D721Med (cell line): ENCODE measurements at regions not wholly inside any gene's neighbourhood (a gene's known extent, or its start where the extent isn't known, plus 50 kb on each side); places are given as distances from the start of the nearest gene placed in this dataset.

ENCODE experiments used
- DNase-seq: peaks from one replicate; pipeline ENCODE4 v3.0.0; 2011; ENCODE audit warnings: low spot score; ENCODE audit not compliant: insufficient read length
- FAIRE-seq: peaks from 2 replicates; lab custom pipeline; 2011; peaks lifted over from hg19 to GRCh38; lab: Jason Lieb, UNC
- TF ChIP-seq, protein P1 (sequence below): IDR thresholded peaks from 2 replicates; pipeline ENCODE4 v1.5.1; 2012; ENCODE audit warnings: mild to moderate bottlenecking, control low read depth; ENCODE audit not compliant: insufficient read depth; ENCODE audit errors: missing control alignments

GRCh38 chr13:72194523-72194922 lies 327.5 kb upstream of the DACH1 start:
- FAIRE-seq (no peak), DNase-seq (no peak)
- TF ChIP-seq, protein P1, sequence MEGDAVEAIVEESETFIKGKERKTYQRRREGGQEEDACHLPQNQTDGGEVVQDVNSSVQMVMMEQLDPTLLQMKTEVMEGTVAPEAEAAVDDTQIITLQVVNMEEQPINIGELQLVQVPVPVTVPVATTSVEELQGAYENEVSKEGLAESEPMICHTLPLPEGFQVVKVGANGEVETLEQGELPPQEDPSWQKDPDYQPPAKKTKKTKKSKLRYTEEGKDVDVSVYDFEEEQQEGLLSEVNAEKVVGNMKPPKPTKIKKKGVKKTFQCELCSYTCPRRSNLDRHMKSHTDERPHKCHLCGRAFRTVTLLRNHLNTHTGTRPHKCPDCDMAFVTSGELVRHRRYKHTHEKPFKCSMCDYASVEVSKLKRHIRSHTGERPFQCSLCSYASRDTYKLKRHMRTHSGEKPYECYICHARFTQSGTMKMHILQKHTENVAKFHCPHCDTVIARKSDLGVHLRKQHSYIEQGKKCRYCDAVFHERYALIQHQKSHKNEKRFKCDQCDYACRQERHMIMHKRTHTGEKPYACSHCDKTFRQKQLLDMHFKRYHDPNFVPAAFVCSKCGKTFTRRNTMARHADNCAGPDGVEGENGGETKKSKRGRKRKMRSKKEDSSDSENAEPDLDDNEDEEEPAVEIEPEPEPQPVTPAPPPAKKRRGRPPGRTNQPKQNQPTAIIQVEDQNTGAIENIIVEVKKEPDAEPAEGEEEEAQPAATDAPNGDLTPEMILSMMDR: no peak

- FAIRE-seq (no peak), DNase-seq (no peak)
- TF ChIP-seq, protein P1: no peak
These were observed 319.9 kb upstream of the DACH1 start for GRCh38 chr13:72186730-72187422.

DNA sequence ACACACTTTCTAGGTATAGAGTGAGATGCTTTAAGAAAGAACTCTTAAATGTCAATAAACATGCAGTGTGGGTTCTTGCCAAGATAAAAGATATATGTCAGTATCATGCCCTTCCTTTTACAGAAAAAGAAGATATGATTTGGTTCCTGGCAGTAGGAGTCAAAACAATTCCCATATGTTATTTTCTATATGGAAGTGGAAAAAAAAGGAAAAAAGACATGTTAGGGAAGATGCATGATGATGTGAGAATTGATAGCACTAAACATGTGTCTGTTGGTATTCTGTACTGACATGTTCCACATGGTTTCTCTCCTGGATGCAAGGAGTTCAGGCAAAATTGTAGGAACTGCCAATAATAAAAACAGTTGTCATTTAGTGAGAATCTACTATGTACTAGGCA lies 318.8 kb upstream of the DACH1 start:
- DNase-seq (no peak), FAIRE-seq (no peak)
- TF ChIP-seq, protein P1: no peak

- no peak for DNase-seq
- no peak for FAIRE-seq
- TF ChIP-seq, protein P1: no peak
These were observed 314.7 kb upstream of the DACH1 start for GRCh38 chr13:72181661-72182060.

DNA sequence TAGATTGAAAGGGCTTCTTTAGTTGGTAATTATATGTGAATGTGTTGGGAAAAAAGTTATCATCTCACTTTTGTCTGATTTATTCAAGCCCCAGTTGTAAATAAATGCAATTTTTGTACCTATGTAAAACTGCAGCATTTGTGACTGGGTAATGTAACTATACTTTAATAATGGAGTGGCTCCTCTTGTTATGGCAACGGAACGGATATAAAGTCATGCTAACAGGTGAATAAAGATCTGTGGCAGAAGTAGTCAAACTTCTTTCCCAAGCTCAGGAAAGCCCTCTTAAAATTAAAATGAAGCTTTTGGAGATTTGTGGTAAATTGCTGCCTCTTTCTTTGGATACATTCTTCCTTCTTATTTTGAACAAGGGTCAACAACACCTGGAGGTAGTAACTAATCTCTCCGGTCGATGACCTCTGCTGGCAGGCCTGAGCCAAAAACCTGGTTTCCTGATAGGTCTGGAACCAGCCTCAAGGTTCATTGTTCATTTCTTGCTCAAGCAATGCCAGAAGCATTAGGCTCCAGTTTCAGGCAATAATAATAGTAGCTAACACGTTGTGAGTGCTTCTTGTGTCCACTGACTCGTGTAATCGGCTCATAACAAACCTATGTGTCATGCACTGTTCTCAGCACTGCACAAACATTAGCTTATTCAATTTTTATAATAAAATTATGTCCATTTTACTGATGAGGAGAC lies 313.4 kb upstream of the DACH1 start:
- FAIRE-seq: no peak
- TF ChIP-seq, protein P1: no peak

DNA sequence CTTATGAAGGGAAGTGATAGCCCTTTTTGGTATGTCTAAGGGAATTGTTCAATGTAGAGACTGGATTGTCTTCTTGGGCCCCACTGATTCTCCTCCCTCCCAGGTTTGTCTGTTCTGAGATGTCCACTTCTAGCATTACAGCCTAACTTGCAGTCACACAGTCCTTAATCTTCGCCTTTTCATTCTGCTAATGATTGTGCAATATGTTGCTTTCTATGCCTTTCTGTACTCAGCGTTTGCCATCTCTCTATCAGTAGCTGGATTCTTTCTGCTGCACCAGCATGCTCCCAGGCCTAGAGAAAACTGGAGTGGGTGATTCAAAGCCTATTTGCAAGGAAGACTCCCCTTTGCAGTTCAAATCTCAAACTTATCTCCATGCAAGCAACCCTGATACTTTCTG lies 307.5 kb upstream of the DACH1 start:
- FAIRE-seq (no peak), DNase-seq (no peak)
- TF ChIP-seq, protein P1: no peak

More for the DNA sequence above, 313.4 kb upstream of the DACH1 start:
- no peak for DNase-seq

DNA sequence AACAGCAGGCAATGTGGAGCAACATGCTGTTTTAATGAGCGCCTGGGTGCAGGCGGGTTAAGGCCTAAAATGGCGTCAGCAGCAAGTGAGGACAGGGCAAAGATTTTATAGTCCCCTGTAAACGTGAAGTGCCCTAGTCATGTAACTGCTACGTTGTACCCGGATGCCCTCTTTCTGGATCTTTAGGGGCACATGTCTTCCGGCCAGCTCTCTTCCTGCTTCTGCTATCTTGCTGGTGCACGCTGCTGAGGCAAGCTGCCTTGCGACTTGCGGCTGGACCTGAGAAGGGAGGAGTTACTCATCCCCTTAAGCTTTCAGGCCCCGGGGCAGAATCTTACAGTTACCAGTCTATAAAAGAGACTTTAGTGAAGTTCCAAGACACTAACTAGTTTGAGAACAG lies 303.6 kb upstream of the DACH1 start:
- no peak for DNase-seq
- FAIRE-seq: no peak

More for the DNA sequence above, 303.6 kb upstream of the DACH1 start:
- TF ChIP-seq, protein P1: no peak
